ENCODE measurements at regions not wholly inside any gene's neighbourhood (a gene's known extent, or its start where the extent isn't known, plus 50 kb on each side); places are given as distances from the start of the nearest gene placed in this dataset.

DNA sequence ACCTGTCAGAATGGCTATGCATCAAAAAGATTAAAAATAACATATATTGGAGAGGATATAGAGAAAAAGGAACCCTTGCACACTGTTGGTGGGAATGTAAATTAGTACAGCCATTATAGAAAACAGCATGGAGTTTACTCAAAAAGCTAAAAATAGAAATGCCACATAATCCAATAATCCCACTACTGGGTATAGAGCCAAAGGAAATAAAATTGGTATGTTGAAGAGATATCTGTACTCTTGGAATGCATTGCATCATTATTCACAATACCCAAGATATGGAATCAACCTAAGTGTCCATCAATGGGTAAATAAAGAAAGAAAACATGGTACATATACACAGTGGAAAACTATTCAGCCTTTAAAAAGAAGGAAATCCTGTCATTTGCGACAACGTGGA lies 77.2 kb downstream of the C1D start (continued):
- no peak for TF ChIP-seq REST (IDR thresholded peaks at IDR 0.05; ENCODE audit: unreplicated experiment)
- TF ChIP-seq, protein P1, sequence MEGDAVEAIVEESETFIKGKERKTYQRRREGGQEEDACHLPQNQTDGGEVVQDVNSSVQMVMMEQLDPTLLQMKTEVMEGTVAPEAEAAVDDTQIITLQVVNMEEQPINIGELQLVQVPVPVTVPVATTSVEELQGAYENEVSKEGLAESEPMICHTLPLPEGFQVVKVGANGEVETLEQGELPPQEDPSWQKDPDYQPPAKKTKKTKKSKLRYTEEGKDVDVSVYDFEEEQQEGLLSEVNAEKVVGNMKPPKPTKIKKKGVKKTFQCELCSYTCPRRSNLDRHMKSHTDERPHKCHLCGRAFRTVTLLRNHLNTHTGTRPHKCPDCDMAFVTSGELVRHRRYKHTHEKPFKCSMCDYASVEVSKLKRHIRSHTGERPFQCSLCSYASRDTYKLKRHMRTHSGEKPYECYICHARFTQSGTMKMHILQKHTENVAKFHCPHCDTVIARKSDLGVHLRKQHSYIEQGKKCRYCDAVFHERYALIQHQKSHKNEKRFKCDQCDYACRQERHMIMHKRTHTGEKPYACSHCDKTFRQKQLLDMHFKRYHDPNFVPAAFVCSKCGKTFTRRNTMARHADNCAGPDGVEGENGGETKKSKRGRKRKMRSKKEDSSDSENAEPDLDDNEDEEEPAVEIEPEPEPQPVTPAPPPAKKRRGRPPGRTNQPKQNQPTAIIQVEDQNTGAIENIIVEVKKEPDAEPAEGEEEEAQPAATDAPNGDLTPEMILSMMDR (conservative IDR thresholded peaks at IDR 0.05; ENCODE audit: low read depth in 2 of 2), result no peak
- no peak for TF ChIP-seq ZNF114 (CRISPR knock-in tag; IDR thresholded peaks at IDR 0.05)
- TF ChIP-seq NANOG (IDR thresholded peaks at IDR 0.05; ENCODE audit: borderline replicate concordance), result no peak
- no peak for TF ChIP-seq STAT1 (IDR thresholded peaks at IDR 0.05; ENCODE audit: unreplicated experiment)
- no peak for TF ChIP-seq EZH2phosphoT487 (IDR thresholded peaks at IDR 0.05; ENCODE audit: unreplicated experiment)

DNA sequence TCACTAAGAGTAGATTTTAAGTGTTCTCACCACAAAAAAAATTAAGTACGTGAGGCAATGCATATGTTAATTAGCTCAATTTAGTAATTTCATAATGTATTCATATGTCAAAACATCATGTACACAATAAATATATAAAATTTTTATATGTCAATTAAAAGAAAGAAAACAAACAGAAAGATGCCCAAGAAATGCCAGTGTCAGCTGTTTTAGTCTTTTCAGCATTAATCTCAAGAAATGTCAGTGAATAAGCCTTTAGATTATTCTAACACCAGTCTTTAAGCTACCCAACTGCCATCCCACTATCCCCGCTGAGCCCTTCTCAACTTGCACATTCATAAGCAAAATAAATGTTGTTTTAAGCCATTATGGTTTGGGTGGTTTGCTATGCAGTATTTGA lies 76.5 kb downstream of the C1D start:
- ATAC-seq, result no peak
- peaks cover 7% of the 10 kb centered on the region; the same call in 1 of the 3 replicates for H3K9me3 Mint-ChIP-seq
- no peak overlapping the region for H3K4me3 Mint-ChIP-seq
- H3K27me3 Mint-ChIP-seq (ENCODE audit: insufficient read depth, low read depth, poor library complexity), result no peaks in the 10 kb centered on the region
- Histone ChIP-seq H3K36me3 (ENCODE audit: insufficient read depth) (no peaks in the 10 kb centered on the region), H3K79me2 (replicated peaks; ENCODE audit: insufficient read depth) (no peaks in the 10 kb centered on the region), H3K4me1 (ENCODE audit: insufficient read depth) (no peaks in the 10 kb centered on the region), H2AFZ (no peak overlapping the region), H3K27me3 (ENCODE audit: insufficient read depth) (no peaks in the 10 kb centered on the region), H3F3A (replicated peaks; ENCODE audit: low read depth) (no peaks in the 10 kb centered on the region), H3K9me2 (ENCODE audit: insufficient read depth) (peaks cover 6% of the 10 kb centered on the region; the same call in 1 of the 2 replicates), H4K20me1 (replicated peaks; ENCODE audit: insufficient read depth) (no peaks in the 10 kb centered on the region), H3K4me3 (no peak overlapping the region), H3K27ac (ENCODE audit: low read depth) (no peak overlapping the region), H3K4me2 (no peak overlapping the region)
- no peak for DNase-seq (ENCODE audit: low spot score)
- H3K27ac Mint-ChIP-seq, result no peak overlapping the region
- H3K4me1 Mint-ChIP-seq, result no peaks in the 10 kb centered on the region
- no peak for TF ChIP-seq REST (IDR thresholded peaks at IDR 0.05; ENCODE audit: unreplicated experiment)
- TF ChIP-seq ZNF114 (CRISPR knock-in tag; IDR thresholded peaks at IDR 0.05), result no peak
- no peak for TF ChIP-seq ZNF331 (CRISPR knock-in tag; IDR thresholded peaks at IDR 0.05; ENCODE audit: low read depth)
- TF ChIP-seq EZH2phosphoT487 (IDR thresholded peaks at IDR 0.05; ENCODE audit: unreplicated experiment), result no peak
- H3K36me3 Mint-ChIP-seq (ENCODE audit: low read depth), result peaks cover 4% of the 10 kb centered on the region
